Fibroblast of skin of scalp (primary cell): ENCODE measurements at regions not wholly inside any gene's neighbourhood (a gene's known extent, or its start where the extent isn't known, plus 50 kb on each side); places are given as distances from the start of the nearest gene placed in this dataset.

ENCODE experiments used
- DNase-seq: peaks from one replicate; pipeline ENCODE4 v3.0.0-alpha.2; 2013

DNA sequence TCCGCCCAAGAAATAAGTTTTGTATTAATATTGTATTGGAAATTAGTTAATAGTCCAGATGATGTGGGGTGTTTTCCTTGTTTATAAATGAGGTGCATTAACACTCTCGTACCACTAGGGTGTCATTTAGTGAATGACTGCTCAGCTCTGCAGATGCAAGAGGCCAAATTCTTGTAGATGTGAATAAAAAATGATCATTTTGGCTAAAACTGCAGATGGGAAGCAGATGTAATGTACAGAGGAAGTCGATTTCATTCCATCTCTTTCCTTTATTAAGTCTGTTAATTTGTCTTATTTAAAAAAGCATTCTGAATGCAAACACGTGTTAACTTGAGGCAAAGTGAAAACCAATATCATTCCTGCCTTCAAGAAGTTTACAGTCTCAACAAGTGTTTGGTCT, 108.1 kb downstream of the DHX15 start:
- no peak for DNase-seq

- DNase-seq, result no peak
Measured at GRCh38 chr4:24475756-24476155, 108.6 kb downstream of the DHX15 start.

GRCh38 chr4:24473309-24473721, 111.0 kb downstream of the DHX15 start:
- peak; percentile 36 for DNase-seq

GRCh38 chr4:24472514-24473308, 111.6 kb downstream of the DHX15 start:
- DNase-seq, result peak; percentile 71

DNA sequence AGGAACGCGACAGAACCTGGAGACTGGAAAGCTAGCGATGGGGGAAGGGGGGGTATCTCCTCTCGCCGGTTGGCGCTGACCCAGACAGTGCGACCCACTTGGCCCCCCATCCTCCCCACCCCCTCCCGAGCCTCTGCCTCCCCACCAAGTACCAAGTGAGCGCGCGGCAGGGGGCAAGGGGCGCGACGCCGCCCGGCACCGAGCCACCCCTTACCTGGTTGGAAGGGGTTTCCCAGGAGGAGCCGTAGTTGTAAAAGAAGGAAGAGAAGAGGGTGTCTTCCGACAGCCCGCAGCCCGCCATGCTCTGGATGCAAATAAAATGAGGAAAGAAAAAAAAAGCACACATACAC, 112.2 kb downstream of the DHX15 start:
- no peak for DNase-seq

- DNase-seq, result no peak
Measured at GRCh38 chr4:24471486-24472160, 112.7 kb downstream of the DHX15 start.

DNA sequence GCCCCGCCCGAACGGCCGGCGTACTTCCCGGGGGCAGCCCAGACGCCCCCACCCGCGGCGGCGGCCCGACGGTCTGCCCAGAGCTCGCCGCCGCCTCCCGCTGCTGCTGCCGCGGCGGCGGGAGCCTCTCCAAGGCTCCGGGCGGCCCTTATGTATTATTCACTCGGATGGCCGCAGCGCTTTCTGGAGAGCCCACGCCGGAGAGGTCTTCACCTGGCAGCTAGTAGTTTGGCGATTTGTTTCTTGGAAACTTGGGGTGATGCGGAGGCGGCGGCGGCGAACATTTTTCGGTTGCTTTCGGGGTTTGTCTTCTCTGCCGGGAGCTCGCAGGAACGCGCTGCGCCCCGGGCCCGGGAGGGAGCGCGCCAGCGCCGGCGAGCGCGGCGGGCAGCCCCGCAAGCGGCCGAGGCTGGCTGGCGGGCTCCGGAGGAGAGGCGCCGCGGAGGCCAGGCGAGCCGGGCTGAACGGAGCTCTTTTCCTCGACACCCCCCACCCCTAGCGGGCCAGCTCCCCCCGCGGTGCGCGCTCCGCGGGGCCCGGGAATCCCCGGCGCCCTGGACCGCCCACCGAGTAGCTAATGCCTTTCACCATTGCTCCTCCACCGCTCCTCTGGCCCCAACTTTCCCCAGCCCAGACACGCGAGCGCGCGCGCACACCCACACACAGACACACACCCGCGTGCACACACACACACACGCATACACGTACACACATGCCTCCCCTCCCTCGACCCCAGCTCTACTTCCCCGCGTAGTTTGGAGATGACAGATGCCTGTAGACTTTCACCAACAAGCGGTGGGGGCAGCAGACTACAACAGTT, 113.5 kb downstream of the DHX15 start:
- peak; percentile 60 for DNase-seq

DNA sequence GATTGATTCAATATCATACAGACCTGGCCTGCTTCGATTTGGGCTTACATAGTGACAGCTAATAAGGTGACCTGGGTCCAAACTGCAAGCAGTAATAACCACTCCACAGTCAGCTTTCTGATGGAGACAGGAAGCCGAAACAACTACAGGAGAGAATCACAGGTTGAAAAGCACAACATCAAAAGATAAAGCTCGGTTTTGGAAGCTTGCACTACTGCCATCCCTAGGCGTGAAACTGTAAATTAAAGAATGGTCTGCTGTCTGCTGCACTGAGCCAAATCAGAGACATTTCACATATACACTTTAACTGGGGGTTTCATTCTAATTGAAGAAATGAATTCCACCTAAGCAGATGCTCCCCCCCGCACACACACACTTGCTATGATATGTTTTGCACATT, 116.3 kb downstream of the DHX15 start:
- no peak for DNase-seq

DNA sequence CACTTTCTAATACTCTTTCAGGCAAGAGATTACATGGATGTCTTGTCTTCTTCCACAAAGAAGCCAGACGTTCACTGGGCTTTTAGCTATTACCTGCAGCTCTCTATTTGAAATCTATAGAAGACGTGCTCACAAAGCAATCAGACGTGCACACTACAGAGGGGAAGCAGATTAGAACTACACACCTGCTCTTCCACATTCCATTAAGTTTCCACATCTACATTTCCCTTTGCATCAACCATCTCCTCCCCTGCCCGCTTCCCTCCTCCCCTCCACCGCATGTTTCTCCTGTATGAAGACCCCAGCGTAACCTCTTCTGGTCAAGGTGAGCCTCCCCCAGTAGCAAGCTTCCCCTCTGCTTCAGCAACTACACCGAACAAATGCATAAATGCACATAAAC, 119.8 kb downstream of the DHX15 start:
- DNase-seq, result no peak

GRCh38 chr4:24456431-24456830, 127.9 kb downstream of the DHX15 start:
- no peak for DNase-seq

- DNase-seq, result no peak
Measured at GRCh38 chr4:24453951-24454350, 130.4 kb downstream of the DHX15 start.

- DNase-seq, result no peak
Measured at GRCh38 chr4:24451870-24452269, 132.5 kb downstream of the DHX15 start.

- no peak for DNase-seq
Measured at GRCh38 chr4:24443200-24443599, 141.2 kb downstream of the DHX15 start.

GRCh38 chr4:24440765-24441164, 143.6 kb downstream of the DHX15 start:
- no peak for DNase-seq

DNA sequence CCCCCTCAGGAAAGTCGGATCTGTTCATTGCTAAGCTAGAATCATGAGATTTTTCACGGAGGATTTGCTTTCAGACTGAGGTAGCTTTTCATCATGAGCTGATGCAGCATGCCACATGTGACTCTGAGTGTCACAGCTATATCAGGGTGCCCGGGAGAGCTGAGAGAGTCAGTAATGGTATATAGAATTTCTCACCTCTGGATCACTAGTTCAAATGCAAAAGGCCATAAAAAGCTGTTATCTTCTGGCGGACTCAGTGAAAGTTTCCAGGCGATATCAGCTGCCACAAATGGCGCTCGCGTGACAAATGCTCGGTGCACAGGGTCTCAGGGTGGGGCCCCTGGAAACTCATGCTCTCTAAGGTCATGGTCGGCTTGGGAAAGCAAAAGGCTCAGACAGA, 150.1 kb downstream of the DHX15 start:
- no peak for DNase-seq

- DNase-seq, result no peak
Measured at GRCh38 chr4:24433515-24434214, 150.7 kb downstream of the DHX15 start.

DNA sequence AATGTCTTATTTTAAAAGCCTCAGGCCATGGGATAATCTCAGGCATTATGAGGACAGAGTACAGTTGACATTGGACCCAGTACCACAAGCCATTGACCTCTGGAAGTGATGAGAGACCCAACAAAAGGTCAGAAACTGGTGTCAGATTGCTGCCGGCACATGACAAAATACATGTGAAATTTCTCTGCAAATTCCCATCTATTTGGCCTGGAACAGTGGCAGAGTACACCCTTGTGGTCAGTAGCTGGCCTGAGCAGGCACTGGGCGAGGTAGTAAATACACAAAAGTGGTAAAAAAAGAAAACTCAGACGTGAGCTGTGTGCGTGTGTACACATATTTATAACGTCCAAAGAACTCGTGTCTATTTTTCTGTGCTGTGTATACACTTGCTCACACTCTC, 155.5 kb downstream of the DHX15 start:
- DNase-seq, result no peak

DNA sequence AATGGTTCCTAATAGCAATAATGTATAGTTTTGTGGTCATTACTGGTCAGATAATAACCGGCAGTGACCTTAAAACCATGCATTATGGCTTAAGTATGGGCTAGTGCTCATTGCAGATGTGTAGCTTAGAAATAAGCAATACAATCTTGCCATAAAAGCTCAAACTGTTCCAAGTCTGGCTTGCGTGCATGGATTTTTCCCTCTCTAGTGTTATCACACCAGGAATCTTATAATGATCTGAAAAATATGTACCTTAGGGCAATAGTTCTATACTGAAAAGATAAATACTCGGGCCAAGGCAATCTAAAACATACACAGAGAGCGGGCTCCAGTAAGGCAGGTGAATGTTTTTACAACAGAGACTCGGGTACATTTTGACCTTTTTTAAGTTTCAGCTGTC, 157.8 kb downstream of the DHX15 start:
- DNase-seq, result no peak

DNA sequence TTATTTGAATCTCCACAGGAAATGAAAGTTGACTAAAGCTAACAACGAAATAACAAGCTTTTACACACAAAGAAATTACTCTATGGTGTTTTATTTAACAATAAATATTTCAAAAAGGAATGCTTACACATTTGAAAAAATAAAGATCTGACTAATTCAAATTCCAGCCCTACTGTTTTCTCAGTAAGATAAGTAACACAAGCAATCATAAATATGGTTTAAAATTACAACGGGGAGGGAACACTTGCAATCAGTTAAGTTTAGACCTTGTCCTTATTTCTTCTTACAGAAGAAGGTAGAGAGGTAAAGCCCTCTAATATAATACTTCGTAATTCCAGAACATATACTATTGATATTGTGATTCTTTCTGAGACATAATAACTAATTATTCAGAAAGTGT, 158.5 kb downstream of the DHX15 start:
- DNase-seq, result no peak

GRCh38 chr4:24423670-24424069, 160.7 kb downstream of the DHX15 start:
- DNase-seq, result no peak

GRCh38 chr4:24422644-24423043, 161.7 kb downstream of the DHX15 start:
- no peak for DNase-seq

DNA sequence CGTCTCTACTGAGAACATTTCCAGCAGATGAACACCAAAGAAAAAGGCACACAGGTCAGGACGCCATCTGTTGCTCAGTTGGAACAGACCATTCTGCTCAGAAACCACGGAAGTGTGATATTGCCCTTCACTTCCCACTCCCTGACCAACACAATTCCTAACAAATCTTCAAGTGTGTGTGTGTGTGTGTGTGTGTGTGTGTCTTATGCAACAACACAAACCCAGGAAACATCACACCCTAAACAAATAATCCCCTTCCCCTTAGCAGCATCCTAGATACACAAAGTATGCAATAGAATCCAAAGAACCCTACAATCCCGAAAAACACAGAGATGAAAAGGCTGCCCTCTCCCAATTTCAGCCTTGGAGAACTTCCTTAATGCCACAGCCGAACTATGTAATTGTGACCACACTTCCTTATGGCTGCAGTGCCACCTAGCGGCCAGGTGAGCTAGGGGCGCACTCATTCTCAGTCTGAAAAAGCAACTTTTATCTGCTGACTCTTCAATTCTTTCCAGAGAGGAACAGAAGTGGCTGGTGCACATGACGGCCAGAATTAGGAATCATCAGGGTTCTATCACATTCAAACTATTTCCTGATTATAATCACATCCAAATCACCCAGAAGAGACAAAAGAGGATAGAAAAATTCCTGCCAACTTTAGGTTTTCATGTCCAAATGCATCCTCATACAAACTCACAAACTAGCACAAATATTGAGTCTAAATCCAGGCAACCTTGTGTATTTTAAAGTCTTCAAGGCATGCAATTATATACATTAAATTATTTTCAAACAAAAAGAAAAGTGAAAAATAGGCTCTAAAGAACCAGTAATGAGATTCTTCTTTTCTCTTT, 164.9 kb downstream of the DHX15 start:
- DNase-seq, result peak; percentile 72
